HG02588 (cell line): ENCODE measurements at regions not wholly inside any gene's neighbourhood (a gene's known extent, or its start where the extent isn't known, plus 50 kb on each side); places are given as distances from the start of the nearest gene placed in this dataset.
"Not testable (repeated sequence)": the region's sequence is repeated elsewhere in the genome, so short reads cannot be mapped to it uniquely, and the experiment has no call there.

Experiments used
- ATAC-seq: cut with Tn5 transposase; IDR thresholded peaks from one replicate; pipeline ENCODE4 v1.9.1; 2021; ENCODE audit warnings: mild to moderate bottlenecking, moderate library complexity; ENCODE audit not compliant: unreplicated experiment

GRCh38 chr21:35202431-35202830, 153.3 kb upstream of the RUNX1 start:
- ATAC-seq, result no peak

- no peak for ATAC-seq
These were observed 152.7 kb upstream of the RUNX1 start for GRCh38 chr21:35201799-35202198.

GRCh38 chr21:35201288-35201687, 152.2 kb upstream of the RUNX1 start:
- ATAC-seq, result no peak

- ATAC-seq, result no peak
These were observed 150.6 kb upstream of the RUNX1 start for GRCh38 chr21:35199733-35200015.

- no peak for ATAC-seq
These were observed 150.1 kb upstream of the RUNX1 start for GRCh38 chr21:35198982-35199732.

- no peak for ATAC-seq
These were observed 149.5 kb upstream of the RUNX1 start for GRCh38 chr21:35198565-35198964.

- ATAC-seq, result no peak
These were observed 148.9 kb upstream of the RUNX1 start for GRCh38 chr21:35197992-35198431.

- ATAC-seq, result no peak
These were observed 148.1 kb upstream of the RUNX1 start for GRCh38 chr21:35197191-35197590.

GRCh38 chr21:35196128-35196527, 147.0 kb upstream of the RUNX1 start:
- ATAC-seq, result no peak

GRCh38 chr21:35195232-35195631, 146.1 kb upstream of the RUNX1 start:
- ATAC-seq, result no peak

- no peak for ATAC-seq
These were observed 142.7 kb upstream of the RUNX1 start for GRCh38 chr21:35191754-35192153.

- no peak for ATAC-seq
These were observed 142.0 kb upstream of the RUNX1 start for GRCh38 chr21:35191128-35191527.

- ATAC-seq, result no peak
These were observed 141.1 kb upstream of the RUNX1 start for GRCh38 chr21:35190201-35190701.

GRCh38 chr21:35189077-35189863, 140.2 kb upstream of the RUNX1 start:
- ATAC-seq, result peak; percentile 88

- not testable (repeated sequence) for ATAC-seq
These were observed 134.3 kb upstream of the RUNX1 start for GRCh38 chr21:35183389-35183788.

GRCh38 chr21:35179990-35180540, 131.0 kb upstream of the RUNX1 start:
- ATAC-seq, result no peak

GRCh38 chr21:35178827-35179226, 129.7 kb upstream of the RUNX1 start:
- no peak for ATAC-seq

GRCh38 chr21:35178098-35178497, 129.0 kb upstream of the RUNX1 start:
- ATAC-seq, result no peak

GRCh38 chr21:35172231-35172630, 123.1 kb upstream of the RUNX1 start:
- ATAC-seq, result no peak

- no peak for ATAC-seq
These were observed 122.3 kb upstream of the RUNX1 start for GRCh38 chr21:35171385-35171784.

GRCh38 chr21:35170818-35171217, 121.7 kb upstream of the RUNX1 start:
- no peak for ATAC-seq

GRCh38 chr21:35170244-35170643, 121.1 kb upstream of the RUNX1 start:
- no peak for ATAC-seq
